ENCODE measurements at regions not wholly inside any gene's neighbourhood (a gene's known extent, or its start where the extent isn't known, plus 50 kb on each side); places are given as distances from the start of the nearest gene placed in this dataset.

DNA sequence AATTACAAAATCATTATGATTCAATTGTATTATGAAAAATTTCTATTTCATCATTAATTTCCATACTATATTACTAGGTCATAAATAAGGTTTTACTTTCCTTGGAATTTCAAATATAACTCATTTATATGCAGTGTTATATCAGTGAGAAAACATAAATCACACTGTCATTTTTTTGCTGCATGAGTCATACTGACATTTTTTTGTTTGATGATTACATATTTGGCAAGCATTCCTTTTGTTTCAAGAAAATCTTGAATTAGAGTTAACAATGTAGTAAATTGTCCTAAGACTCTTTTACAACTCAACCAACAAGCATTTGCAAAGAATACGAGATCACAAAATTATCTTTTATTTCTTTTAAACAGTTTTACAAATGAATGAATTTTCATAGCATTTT is 298.4 kb upstream of the SEMA6A start:
- TF ChIP-seq, protein P1, sequence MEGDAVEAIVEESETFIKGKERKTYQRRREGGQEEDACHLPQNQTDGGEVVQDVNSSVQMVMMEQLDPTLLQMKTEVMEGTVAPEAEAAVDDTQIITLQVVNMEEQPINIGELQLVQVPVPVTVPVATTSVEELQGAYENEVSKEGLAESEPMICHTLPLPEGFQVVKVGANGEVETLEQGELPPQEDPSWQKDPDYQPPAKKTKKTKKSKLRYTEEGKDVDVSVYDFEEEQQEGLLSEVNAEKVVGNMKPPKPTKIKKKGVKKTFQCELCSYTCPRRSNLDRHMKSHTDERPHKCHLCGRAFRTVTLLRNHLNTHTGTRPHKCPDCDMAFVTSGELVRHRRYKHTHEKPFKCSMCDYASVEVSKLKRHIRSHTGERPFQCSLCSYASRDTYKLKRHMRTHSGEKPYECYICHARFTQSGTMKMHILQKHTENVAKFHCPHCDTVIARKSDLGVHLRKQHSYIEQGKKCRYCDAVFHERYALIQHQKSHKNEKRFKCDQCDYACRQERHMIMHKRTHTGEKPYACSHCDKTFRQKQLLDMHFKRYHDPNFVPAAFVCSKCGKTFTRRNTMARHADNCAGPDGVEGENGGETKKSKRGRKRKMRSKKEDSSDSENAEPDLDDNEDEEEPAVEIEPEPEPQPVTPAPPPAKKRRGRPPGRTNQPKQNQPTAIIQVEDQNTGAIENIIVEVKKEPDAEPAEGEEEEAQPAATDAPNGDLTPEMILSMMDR (IDR thresholded peaks at IDR 0.05): no peak
- TF ChIP-seq EZH2 (IDR thresholded peaks at IDR 0.05): no peak

All from neural progenitor cell (in vitro differentiated cells).